ENCODE measurements at regions not wholly inside any gene's neighbourhood (a gene's known extent, or its start where the extent isn't known, plus 50 kb on each side); places are given as distances from the start of the nearest gene placed in this dataset.

DNA sequence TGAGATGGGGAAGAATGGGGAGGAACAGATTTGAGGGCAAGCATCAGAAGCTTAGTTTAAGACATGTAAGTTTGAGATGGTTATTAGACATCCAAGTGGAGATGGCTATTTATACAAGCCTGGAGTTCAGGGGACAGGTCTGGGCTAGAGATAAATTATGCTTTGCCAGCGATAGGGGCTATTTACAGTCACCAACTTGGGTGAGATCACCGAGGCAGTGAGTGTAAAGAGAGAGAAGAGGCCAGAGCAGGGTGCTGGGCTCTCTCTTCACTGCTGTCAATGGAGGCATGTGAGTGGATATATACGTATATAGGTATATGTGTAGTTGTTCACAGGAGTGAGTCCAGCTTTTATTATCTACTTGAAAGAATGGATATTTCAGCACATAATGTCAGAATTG lies 81.0 kb downstream of the QPCT start:
- TF ChIP-seq, protein P1, sequence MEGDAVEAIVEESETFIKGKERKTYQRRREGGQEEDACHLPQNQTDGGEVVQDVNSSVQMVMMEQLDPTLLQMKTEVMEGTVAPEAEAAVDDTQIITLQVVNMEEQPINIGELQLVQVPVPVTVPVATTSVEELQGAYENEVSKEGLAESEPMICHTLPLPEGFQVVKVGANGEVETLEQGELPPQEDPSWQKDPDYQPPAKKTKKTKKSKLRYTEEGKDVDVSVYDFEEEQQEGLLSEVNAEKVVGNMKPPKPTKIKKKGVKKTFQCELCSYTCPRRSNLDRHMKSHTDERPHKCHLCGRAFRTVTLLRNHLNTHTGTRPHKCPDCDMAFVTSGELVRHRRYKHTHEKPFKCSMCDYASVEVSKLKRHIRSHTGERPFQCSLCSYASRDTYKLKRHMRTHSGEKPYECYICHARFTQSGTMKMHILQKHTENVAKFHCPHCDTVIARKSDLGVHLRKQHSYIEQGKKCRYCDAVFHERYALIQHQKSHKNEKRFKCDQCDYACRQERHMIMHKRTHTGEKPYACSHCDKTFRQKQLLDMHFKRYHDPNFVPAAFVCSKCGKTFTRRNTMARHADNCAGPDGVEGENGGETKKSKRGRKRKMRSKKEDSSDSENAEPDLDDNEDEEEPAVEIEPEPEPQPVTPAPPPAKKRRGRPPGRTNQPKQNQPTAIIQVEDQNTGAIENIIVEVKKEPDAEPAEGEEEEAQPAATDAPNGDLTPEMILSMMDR (IDR thresholded peaks at IDR 0.05): no peak
- H3K4me1 ChIP-seq: no peaks in the 10 kb centered on the region
- H3K36me3 ChIP-seq: no peaks in the 10 kb centered on the region
- no peak overlapping the region for H3K4me3 ChIP-seq
- no peaks in the 10 kb centered on the region for H3K9me3 ChIP-seq
- H3K27me3 ChIP-seq: no peaks in the 10 kb centered on the region
- H3K9ac ChIP-seq (ENCODE audit: low read depth in 2 of 2, low read length in 2 of 2): no peak overlapping the region
- DNase-seq: no peak
- H3K27ac ChIP-seq: no peak overlapping the region
- intact Hi-C loops (cut with DNase I): no loop called here

DNA sequence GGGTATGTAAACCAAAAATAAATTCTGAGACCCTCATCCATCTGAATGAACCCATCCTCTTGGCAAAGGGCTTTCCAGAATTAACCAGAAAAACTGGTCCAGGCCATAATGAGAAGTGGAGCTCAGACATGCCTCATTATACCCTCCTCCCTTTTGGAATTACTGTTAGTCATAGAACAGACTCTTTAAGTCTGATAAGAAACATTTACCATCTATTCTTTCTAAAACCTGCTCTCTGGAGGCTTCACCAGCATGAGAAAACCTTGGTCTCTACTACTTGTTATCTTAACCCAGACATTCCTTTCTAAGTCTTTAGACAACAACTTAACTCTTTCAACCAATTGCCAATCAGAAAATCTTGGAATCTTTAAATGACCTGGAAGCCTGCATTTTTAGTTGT lies 82.8 kb downstream of the QPCT start:
- no peaks in the 10 kb centered on the region for H3K4me1 ChIP-seq
- H3K27me3 ChIP-seq: no peaks in the 10 kb centered on the region
- no peaks in the 10 kb centered on the region for H3K36me3 ChIP-seq
- no peak overlapping the region for H3K9ac ChIP-seq (ENCODE audit: low read depth in 2 of 2, low read length in 2 of 2)
- no peak overlapping the region for H3K4me3 ChIP-seq
- H3K27ac ChIP-seq: no peak overlapping the region
- TF ChIP-seq, protein P1 (IDR thresholded peaks at IDR 0.05): no peak
- no peaks in the 10 kb centered on the region for H3K9me3 ChIP-seq
- no peak for DNase-seq
- intact Hi-C loops (cut with DNase I): no loop called here

DNA sequence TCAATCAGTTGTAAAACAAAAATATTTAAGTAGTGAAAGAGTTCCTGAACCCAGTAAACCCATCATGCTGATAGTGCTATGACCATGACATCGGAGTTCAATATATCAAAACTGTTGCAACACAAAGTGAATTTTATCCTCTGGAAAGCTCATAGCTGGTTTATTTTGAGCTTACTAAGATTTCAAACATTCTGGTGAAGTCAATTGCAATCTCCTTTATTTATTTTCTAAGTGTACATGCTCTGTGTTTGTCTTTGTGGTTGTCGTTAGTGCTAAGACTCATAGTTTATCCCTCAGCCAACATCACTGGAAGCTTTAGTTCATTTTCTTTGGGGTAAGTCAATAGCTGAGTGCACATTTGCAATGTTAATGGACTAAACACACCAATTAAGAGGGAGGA lies 91.9 kb downstream of the QPCT start:
- Histone ChIP-seq H3K4me3 (no peak overlapping the region), H3K9me3 (no peaks in the 10 kb centered on the region), H3K9ac (ENCODE audit: low read depth in 2 of 2, low read length in 2 of 2) (no peak overlapping the region), H3K4me1 (no peaks in the 10 kb centered on the region), H3K27ac (no peak overlapping the region), H3K36me3 (no peaks in the 10 kb centered on the region), H3K27me3 (no peaks in the 10 kb centered on the region)
- intact Hi-C loops (cut with DNase I): no loop called here
- DNase-seq: no peak
- TF ChIP-seq, protein P1 (IDR thresholded peaks at IDR 0.05): no peak

DNA sequence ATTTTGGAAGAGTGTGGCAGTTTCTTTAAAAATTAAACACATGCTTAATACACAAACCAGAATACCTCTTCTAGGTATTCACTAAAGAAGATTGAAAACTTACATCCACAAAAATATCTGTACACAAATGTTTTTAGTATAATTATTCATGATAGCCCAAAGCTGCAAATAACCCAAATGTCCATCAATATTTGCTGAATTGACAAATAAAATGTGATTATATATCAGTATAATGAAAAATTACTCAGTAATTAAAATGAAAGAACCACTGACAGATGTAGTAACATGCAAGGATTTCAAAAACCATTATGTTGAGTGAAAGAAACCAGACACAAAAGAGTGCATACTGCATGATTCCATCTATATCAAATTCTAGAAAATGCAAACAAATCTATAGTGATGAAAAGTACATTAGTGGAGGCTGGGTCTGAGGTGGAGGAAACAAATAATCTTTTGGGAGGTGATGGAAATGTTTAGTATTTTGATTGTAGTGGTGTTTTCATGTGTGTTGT lies 94.8 kb downstream of the QPCT start:
- no peak overlapping the region for H3K9ac ChIP-seq (ENCODE audit: low read depth in 2 of 2, low read length in 2 of 2)
- TF ChIP-seq, protein P1 (IDR thresholded peaks at IDR 0.05): no peak
- H3K27me3 ChIP-seq: no peaks in the 10 kb centered on the region
- no peaks in the 10 kb centered on the region for H3K9me3 ChIP-seq
- no peaks in the 10 kb centered on the region for H3K4me1 ChIP-seq
- no peak overlapping the region for H3K27ac ChIP-seq
- intact Hi-C loops (cut with DNase I): no loop called here
- no peak for DNase-seq
- H3K4me3 ChIP-seq: no peak overlapping the region
- H3K36me3 ChIP-seq: no peaks in the 10 kb centered on the region

DNA sequence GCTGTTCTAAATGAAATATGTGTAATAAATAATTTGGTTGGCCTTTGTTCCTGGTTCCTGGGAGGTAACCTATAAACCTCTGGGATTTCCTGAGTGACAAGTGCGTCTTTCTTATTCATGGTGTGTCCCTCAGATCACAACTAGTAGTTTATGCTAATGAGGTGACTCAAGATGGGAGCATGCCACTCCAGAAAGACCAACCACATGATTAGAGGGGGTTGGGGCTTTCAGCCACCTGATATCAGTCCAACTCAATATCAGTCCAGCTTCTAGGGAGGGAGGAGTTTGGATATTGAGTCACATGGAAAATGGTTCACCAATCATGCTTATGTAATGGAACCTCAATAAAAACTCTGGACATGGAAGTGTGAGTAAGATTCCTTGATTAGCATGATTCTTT lies 96.6 kb downstream of the QPCT start:
- H3K9ac ChIP-seq (ENCODE audit: low read depth in 2 of 2, low read length in 2 of 2): no peak overlapping the region
- TF ChIP-seq, protein P1 (IDR thresholded peaks at IDR 0.05): no peak
- H3K9me3 ChIP-seq: no peaks in the 10 kb centered on the region
- no peaks in the 10 kb centered on the region for H3K27me3 ChIP-seq
- H3K36me3 ChIP-seq: no peaks in the 10 kb centered on the region
- no peak overlapping the region for H3K27ac ChIP-seq
- no peak overlapping the region for H3K4me3 ChIP-seq
- no peak for DNase-seq
- H3K4me1 ChIP-seq: no peaks in the 10 kb centered on the region
- intact Hi-C loops (cut with DNase I): no loop called here

DNA sequence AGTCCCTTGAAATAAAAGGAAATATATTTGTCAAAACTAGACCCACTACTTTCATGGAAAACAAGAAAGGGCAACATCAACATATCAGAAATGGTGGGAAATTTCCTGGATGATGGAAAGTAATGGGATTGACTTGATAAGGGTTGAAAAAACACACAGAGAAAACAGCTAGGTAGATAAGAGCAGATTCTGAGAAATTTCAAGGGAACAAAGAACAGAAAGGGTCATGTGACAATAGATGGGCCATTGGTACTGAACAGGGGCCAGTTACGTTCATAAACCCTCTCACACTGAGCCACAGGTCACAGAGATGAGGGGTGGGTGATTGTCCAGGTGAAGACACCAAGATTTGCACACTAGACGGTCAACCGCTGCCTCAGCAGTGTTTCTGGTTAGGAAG lies 98.7 kb downstream of the QPCT start:
- intact Hi-C loops (cut with DNase I): no loop called here
- TF ChIP-seq, protein P1 (IDR thresholded peaks at IDR 0.05): no peak
- no peak overlapping the region for H3K9ac ChIP-seq (ENCODE audit: low read depth in 2 of 2, low read length in 2 of 2)
- no peak overlapping the region for H3K27ac ChIP-seq
- H3K27me3 ChIP-seq: no peaks in the 10 kb centered on the region
- DNase-seq: no peak
- H3K9me3 ChIP-seq: no peaks in the 10 kb centered on the region
- H3K36me3 ChIP-seq: no peaks in the 10 kb centered on the region
- H3K4me3 ChIP-seq: no peak overlapping the region
- H3K4me1 ChIP-seq: no peaks in the 10 kb centered on the region
